Testis (tissue), 2 donors: ENCODE measurements at regions not wholly inside any gene's neighbourhood (a gene's known extent, or its start where the extent isn't known, plus 50 kb on each side); places are given as distances from the start of the nearest gene placed in this dataset.
A peak's percentile ranks its signal among the peaks of the same experiment; 100 is the strongest.

Source experiments
- DNase-seq: peaks from one replicate; pipeline ENCODE4 v3.0.0-alpha.2; 2019
- H3K27ac ChIP-seq, 2 donors: fragments of 200-600 bp; sonication (generic); one replicate each; pipeline ENCODE4 v1.5.1; 2019
- H3K27me3 ChIP-seq: fragments of 200-600 bp; sonication (generic); one replicate; pipeline ENCODE4 v1.5.1; 2019
- H3K36me3 ChIP-seq: fragments of 200-600 bp; sonication (generic); one replicate; pipeline ENCODE4 v1.5.1; 2017; ENCODE audit warnings: low read depth; ENCODE audit errors: missing control alignments
- H3K4me1 ChIP-seq: fragments of 200-600 bp; sonication (generic); one replicate; pipeline ENCODE4 v1.5.1; 2019
- H3K4me3 ChIP-seq, 2 donors: fragments of 200-600 bp; sonication (generic); one replicate each; pipeline ENCODE4 v1.5.1; 2017 to 2019
- H3K9me3 ChIP-seq: fragments of 200-600 bp; sonication (generic); one replicate; pipeline ENCODE4 v1.5.1; 2017
- POLR2A ChIP-seq: fragments of 450-650 bp; IDR thresholded peaks from one replicate; pipeline ENCODE4 v1.6.1; 2017; ENCODE audit warnings: antibody characterized with exemption, mild to moderate bottlenecking, moderate library complexity
- WGBS, 2 donors: methylation state at CpG; one replicate each; pipeline ENCODE4 v1.1.5; 2018; 5-methylcytosine and 5-hydroxymethylcytosine counted together
- intact Hi-C: fragments of 100-400 bp; cut with DNase I; formaldehyde crosslinking; loops from one replicate; pipeline ENCODE4 v1.15.1; 2023; ENCODE audit warnings: low total_unique reads
- TF ChIP-seq, protein P1 (sequence below), 3 experiments: fragments of 450-650 bp in 2 of 3; fragments of 200-600 bp in 1 of 3; sonication (generic) in 1 of 3; IDR thresholded peaks; one replicate each; pipeline ENCODE4 v1.5.1; 2016 to 2019; ENCODE audit warnings: antibody characterized with exemption in 3 of 3, mild to moderate bottlenecking in 2 of 3, moderate library complexity in 1 of 3

DNA sequence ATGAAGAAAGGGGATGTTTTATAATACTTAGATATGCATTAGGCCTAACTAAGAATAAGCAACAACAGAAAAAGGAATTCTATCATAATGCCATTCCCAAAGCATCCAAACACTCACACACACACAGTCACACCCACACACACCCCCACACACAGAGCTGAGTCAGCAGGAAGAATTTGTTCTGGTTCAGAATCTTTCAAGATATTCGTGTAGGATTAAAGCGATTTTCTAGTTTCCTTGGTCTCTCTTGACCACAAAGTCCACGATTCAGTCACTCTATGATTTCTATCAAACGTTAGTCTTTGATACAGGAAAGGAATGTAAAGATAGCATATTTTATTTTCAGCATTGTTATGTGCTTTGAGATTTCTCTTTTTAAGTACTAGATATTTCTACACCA is 382.6 kb upstream of the DCN start:
- Histone ChIP-seq H3K9me3 (no peaks in the 10 kb centered on the region), H3K4me3 (no peak overlapping the region), H3K27me3 (no peaks in the 10 kb centered on the region), H3K36me3 (no peaks in the 10 kb centered on the region), H3K4me1 (peaks cover 10% of the 10 kb centered on the region), H3K27ac (no peak overlapping the region)
- whole genome bisulfite sequencing, 2 donors, result 37 to 59% methylated on average over 4 of the region's 4 CpGs
- peak; percentile 30 for DNase-seq
- intact Hi-C loops, result no loop called here
- no peak for TF ChIP-seq POLR2A
- TF ChIP-seq, protein P1, sequence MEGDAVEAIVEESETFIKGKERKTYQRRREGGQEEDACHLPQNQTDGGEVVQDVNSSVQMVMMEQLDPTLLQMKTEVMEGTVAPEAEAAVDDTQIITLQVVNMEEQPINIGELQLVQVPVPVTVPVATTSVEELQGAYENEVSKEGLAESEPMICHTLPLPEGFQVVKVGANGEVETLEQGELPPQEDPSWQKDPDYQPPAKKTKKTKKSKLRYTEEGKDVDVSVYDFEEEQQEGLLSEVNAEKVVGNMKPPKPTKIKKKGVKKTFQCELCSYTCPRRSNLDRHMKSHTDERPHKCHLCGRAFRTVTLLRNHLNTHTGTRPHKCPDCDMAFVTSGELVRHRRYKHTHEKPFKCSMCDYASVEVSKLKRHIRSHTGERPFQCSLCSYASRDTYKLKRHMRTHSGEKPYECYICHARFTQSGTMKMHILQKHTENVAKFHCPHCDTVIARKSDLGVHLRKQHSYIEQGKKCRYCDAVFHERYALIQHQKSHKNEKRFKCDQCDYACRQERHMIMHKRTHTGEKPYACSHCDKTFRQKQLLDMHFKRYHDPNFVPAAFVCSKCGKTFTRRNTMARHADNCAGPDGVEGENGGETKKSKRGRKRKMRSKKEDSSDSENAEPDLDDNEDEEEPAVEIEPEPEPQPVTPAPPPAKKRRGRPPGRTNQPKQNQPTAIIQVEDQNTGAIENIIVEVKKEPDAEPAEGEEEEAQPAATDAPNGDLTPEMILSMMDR (IDR thresholded peaks at IDR 0.05), result no peak

DNA sequence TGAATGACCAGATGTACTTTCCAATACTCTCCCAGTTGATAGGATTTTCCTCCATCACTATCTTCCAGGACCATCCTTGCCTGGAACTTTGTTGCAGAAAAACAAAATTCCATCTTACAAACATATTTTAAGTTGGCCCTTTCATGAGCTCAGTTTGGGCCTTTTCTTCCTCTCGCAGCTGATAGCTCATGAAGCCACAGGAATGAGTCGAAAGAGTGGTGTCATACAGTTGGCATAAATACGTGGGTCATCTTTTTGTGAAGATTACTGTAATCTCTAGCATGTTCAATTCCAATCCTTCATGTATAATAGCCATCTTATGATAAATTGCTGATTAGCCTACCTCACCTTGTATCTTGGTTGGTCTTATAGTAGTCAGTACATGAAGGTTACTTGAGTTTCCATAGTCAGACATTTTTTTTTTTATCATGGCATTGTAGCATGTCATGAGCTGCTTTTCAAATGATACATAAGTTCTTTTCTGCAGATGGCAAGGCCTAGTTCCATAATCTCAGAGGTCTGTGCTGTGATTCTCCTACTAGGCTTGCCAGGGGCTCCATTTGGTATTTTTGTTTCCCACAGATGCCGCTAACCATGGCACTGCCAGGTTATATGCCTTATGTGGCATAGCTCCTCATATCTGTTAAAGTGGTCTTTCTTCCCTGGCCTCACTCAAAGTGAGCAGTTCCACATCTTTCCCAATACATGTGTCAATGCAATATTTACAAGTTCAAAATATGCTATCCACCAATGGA is 380.6 kb upstream of the DCN start:
- Histone ChIP-seq H3K27me3 (no peaks in the 10 kb centered on the region), H3K4me1 (peaks cover 10% of the 10 kb centered on the region), H3K36me3 (no peaks in the 10 kb centered on the region), H3K9me3 (no peaks in the 10 kb centered on the region), H3K27ac (no peak overlapping the region), H3K4me3 (no peak overlapping the region)
- no peak for DNase-seq
- intact Hi-C loops, result no loop called here
- no peak for TF ChIP-seq POLR2A
- TF ChIP-seq, protein P1 (IDR thresholded peaks at IDR 0.05), result no peak
- WGBS, 2 donors, result 93 to 94% methylated on average over 4 of the region's 4 CpGs

DNA sequence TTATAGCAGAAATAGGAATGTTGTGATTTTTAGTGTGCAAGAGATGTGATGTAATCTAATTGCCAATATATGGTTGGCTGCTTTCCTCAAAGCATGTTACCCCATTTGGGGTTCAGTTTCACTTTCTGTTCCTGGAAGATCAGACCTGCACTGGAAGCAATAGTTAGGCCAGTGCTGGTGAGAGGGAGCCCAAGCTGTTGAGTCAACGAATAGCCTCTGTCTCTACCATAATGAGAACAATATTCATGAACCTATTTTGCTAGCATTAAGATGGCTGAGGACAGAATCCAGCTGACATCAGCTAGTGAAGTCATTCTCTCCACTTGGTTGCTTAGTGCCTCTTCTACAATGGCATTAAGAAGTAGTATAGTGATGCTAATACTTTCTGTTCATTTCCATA is 379.9 kb upstream of the DCN start:
- TF ChIP-seq, protein P1 (IDR thresholded peaks at IDR 0.05), result no peak
- TF ChIP-seq POLR2A, result no peak
- no peak overlapping the region for H3K27ac ChIP-seq
- 85 to 91% methylated on average over 1 of the region's 1 CpG for WGBS, 2 donors
- no peak overlapping the region for H3K4me3 ChIP-seq
- H3K9me3 ChIP-seq, result no peaks in the 10 kb centered on the region
- intact Hi-C loops, result no loop called here
- no peaks in the 10 kb centered on the region for H3K36me3 ChIP-seq
- no peak for DNase-seq
- peaks cover 10% of the 10 kb centered on the region for H3K4me1 ChIP-seq
- H3K27me3 ChIP-seq, result no peaks in the 10 kb centered on the region

DNA sequence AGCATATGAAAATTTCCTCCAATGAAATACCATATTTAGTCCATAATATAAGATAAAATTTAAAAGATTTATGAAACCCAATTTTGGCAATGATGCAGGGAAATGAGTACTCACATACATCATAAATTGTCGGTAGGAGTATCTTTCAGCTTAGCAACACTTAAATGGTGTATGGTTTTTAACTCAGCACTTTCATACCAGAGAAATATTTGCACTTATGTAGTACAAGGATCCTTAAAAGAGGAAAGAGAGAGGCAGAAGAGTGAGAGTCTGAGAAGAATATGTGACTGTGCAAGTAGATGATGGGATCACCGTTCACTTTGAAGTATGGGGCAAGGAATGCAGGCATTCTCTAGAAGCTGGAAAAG is 379.3 kb upstream of the DCN start:
- 80 to 83% methylated on average over 2 of the region's 2 CpGs for WGBS, 2 donors
- intact Hi-C loops, result no loop called here
- H3K36me3 ChIP-seq, result no peaks in the 10 kb centered on the region
- no peak overlapping the region for H3K4me3 ChIP-seq
- H3K4me1 ChIP-seq, result peaks cover 10% of the 10 kb centered on the region
- H3K27me3 ChIP-seq, result no peaks in the 10 kb centered on the region
- DNase-seq, result no peak
- H3K27ac ChIP-seq, result no peak overlapping the region
- H3K9me3 ChIP-seq, result no peaks in the 10 kb centered on the region
- TF ChIP-seq, protein P1 (IDR thresholded peaks at IDR 0.05), result no peak
- TF ChIP-seq POLR2A, result no peak
